NK-92 treated with Interleukin-12 subunit alpha and Interleukin-12 subunit beta, amount 100 ng/mL, for 24 hours (cell line): ENCODE measurements at regions not wholly inside any gene's neighbourhood (a gene's known extent, or its start where the extent isn't known, plus 50 kb on each side); places are given as distances from the start of the nearest gene placed in this dataset.
A peak's percentile ranks its signal among the peaks of the same experiment; 100 is the strongest.
"Not testable (repeated sequence)": the region's sequence is repeated elsewhere in the genome, so short reads cannot be mapped to it uniquely, and the experiment has no call there.

Source experiments
- DNase-seq: peaks from one replicate; lab custom pipeline; 2025; lab: John Stamatoyannopoulos, UW

- no peak for DNase-seq
Observed at GRCh38 chr12:76178452-76178851, 94.0 kb upstream of the NAP1L1 start.

- no peak for DNase-seq
Observed at GRCh38 chr12:76177821-76178220, 93.3 kb upstream of the NAP1L1 start.

- DNase-seq, result no peak
Observed at GRCh38 chr12:76176940-76177339, 92.5 kb upstream of the NAP1L1 start.

- not testable (repeated sequence) for DNase-seq
Observed at GRCh38 chr12:76175946-76176345, 91.5 kb upstream of the NAP1L1 start.

GRCh38 chr12:76173756-76174155 lies 89.3 kb upstream of the NAP1L1 start:
- no peak for DNase-seq

GRCh38 chr12:76158518-76159321 lies 74.2 kb upstream of the NAP1L1 start:
- DNase-seq, result peak; percentile 9

GRCh38 chr12:76156726-76157125 lies 72.2 kb upstream of the NAP1L1 start:
- DNase-seq, result no peak

- DNase-seq, result no peak
Observed at GRCh38 chr12:76156314-76156713, 71.8 kb upstream of the NAP1L1 start.

- DNase-seq, result no peak
Observed at GRCh38 chr12:76155157-76155670, 70.7 kb upstream of the NAP1L1 start.

- DNase-seq, result no peak
Observed at GRCh38 chr12:76153616-76154015, 69.1 kb upstream of the NAP1L1 start.

- no peak for DNase-seq
Observed at GRCh38 chr12:76152181-76152807, 67.8 kb upstream of the NAP1L1 start.

- DNase-seq, result no peak
Observed at GRCh38 chr12:76144245-76144549, 59.7 kb upstream of the NAP1L1 start.

- DNase-seq, result no peak
Observed at GRCh38 chr12:76143343-76144244, 59.1 kb upstream of the NAP1L1 start.

- no peak for DNase-seq
Observed at GRCh38 chr12:76142305-76142704, 57.8 kb upstream of the NAP1L1 start.

- no peak for DNase-seq
Observed at GRCh38 chr12:76138656-76139055, 54.2 kb upstream of the NAP1L1 start.

- no peak for DNase-seq
Observed at GRCh38 chr12:76137606-76138005, 53.1 kb upstream of the NAP1L1 start.

GRCh38 chr12:76135456-76135855 lies 51.0 kb upstream of the NAP1L1 start:
- DNase-seq, result no peak
